NCI-H1694 (cell line): ENCODE measurements at regions not wholly inside any gene's neighbourhood (a gene's known extent, or its start where the extent isn't known, plus 50 kb on each side); places are given as distances from the start of the nearest gene placed in this dataset.
"Not testable (repeated sequence)": the region's sequence is repeated elsewhere in the genome, so short reads cannot be mapped to it uniquely, and the experiment has no call there.

Experiments
- DNase-seq: peaks from one replicate; lab custom pipeline; 2025; lab: John Stamatoyannopoulos, UW

DNA sequence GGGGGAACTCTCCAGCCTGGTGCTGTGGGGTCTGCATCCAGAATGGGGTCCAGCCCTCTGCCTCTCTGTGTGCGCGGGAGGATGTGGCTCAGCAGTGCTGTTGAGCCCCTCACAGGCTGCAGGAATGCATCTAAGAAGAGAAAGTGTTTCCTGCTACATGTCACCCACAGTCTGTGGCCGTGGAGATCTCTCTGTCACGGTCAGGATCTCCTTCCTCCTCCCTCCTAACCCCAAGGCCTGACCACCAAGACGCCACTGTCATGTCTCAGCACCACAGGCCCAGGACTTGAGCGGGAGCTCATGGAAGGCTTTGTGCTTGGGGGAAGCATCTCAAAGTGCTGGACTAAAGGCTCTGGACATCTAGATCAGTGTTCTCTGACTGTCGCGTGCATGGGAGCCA, 90.1 kb downstream of the SREK1 start:
- DNase-seq, result no peak

DNA sequence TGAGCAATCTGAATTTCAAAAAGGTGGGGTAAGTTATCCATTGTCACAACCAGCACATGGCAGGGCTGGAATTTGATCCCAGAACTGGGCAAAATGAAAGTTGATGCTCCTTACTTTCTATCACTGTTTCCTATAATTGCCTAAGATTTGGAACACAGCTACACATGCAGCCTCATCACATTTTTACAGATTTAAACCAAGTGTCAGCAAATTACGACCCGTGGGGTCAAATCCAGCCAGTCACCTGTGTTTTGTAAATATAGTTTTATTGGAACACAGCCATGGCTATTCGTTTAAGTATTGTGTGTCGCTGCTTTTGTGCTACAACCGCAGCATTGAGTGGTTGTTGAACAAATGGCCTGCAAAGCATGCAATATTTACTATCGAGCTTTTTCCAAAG, 94.3 kb downstream of the SREK1 start:
- DNase-seq, result no peak

DNA sequence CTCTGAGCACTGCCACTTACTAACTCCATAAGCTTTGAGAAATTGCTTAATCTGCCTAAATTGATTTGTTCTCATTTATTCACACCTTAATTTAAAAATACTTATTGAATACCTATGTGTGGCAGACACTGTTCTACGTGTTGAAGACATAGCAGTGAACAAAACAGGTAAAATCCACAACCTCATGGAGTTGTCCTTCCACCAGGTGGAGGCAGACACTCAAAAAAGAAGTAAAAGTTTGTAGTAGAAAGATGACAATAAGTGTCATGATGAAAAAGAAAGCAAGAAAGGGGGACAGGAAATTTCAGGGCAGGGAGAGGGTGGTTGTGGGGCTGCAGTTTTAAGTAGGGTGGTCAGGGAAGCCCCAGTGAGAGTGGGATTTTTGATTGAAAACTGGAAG, 94.9 kb downstream of the SREK1 start:
- peak; percentile 5 for DNase-seq

DNA sequence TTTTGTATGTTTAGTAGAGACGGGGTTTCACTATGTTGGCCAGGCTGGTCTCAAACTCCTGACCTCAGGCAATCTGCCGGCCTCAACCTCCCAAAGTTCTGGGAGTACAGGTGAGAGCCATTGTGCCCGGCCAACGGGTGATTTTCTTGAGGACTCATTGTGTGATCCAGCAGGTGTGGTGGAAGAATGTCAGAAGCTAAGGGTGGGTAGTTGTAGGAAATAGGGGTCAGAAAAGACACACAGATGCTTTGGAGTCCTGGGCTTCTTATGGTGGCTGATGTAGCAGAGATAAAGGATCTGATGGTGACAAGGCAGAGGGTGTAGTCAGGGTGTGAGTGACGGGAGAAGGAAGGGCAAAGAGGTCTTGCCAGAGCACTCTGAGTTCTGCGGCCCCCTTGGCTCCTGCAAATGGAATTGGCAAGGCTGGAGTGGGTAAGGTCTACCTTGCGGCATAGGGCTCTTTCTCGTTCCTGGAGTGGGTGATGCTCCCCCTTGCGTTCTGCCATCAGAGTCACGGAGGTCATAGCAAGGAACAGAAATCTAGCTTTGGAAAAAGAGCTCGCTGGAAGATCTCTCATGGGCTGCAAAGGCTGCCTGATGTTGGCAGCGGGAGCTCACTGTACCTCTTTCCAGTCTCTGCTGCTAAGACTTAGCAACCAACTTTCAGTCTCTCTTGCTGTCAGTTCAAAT, 97.2 kb downstream of the SREK1 start:
- DNase-seq, result no peak

DNA sequence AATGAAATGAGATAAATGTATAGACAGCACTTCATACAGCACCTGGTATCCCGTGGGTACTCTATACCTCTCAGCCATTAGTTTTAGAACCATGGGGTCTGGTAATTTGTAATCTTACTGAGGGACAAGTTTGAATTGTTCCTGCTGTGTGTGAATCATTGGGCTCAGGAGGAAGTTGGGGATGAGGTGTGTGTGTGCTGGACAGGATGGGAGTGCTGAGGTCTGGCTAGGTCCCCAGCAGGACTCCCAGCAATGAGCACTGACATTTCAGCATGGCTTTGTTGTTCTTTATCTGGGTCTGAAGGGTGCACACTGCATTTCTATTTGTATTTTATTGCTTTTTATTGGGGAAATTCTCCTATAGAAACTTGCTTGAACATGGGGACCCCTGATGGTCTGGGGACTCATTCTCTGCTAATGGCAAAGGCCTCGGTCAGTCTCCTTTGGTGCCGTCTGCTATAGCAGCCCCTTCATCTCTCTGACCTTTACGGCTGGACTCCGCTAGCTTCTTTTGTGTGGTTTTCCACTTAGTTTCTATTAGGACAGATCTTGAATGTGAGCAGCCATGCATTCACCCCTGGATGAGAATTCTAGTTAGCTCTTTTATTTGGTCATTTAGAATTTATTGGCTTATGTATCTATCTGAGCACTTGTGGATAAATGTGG, 98.1 kb downstream of the SREK1 start:
- DNase-seq, result no peak

DNA sequence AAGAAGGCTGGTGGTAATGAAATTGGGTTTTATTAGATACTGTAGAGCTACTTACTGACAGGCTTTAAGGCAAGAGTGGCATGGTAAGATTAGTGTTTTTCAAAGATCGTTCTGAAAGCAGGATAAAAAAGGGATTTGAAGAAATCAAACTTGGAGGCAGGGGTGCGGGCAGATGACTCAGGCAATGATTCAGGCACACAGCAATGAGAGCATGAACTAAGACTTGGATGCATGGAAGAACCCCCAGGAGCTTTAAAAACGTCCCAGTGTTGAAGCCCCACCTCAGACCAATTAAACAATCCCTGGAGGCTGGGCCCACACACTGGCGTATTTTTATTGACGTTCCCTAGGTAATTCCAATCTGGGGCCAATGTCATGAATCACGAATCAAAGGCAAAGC, 102.5 kb downstream of the SREK1 start:
- no peak for DNase-seq

DNA sequence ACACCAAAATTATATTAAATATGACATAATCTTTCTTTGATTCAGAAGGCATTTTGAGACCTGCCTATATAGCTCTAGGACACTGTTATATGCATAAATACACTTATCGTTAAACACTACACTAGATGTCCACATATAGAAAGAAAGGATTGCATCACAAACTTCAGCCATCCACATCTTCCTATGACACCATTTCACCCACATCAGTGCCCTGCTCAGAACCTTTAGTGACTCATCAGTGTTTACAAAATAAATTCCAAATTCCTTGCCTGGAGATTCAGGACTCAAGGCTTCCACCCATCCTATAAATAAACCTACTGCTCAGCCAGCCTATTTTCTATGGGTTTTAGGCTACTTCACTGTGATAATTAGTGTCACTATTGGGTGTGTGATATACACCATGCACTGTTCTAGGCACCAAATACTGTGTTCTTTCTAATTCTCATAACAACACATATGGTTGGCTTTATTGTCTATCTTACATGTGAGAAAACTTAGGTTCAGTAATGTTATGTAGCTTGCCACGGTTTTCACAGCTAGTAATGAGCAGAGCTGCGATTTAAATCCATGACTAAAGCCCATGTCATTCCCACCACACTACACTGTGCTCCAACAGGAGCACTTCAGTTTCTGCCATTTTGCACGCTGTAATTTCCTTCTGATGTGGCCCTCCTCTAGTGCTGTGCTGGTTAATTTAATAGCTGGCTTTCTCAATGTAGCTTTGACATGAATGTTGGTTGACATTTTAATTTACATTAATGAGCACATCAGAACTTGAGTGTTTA, 103.3 kb downstream of the SREK1 start:
- DNase-seq, result no peak

DNA sequence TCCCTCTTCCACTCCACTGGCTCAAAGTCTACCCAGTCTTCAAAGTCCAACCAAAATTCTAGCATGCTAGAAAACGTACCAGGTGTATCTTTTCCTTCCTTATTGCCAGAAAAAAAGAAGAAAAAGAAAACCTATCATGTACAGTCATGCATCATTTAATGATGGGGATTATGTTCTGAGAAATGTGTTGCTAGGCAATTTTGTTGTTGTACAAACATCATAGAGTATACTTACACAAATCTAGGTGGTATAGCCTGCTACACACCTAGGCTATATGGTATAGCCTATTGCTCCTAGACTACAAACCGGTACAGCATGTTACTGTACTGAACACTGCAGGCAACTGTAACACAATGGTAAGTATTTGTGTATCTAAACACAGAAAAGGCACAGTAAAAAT, 104.8 kb downstream of the SREK1 start:
- DNase-seq, result no peak

DNA sequence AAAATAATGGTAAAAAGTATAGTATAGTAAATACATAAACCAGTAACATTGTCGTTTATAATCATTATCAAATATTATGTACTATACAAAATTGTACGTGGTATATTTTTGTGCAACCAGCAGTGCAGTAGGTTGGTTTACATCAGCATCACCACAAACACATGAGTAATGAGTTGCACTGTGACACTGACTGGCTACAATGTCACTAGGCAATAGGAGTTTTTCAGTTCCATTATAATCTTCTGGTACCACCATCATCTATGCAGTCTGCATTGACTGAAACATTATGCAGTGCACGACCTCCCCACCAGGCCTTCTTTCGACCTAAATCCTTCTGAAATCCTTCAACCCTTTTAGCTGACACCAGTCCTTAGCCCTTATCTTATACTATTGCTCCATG, 105.8 kb downstream of the SREK1 start:
- DNase-seq, result no peak

DNA sequence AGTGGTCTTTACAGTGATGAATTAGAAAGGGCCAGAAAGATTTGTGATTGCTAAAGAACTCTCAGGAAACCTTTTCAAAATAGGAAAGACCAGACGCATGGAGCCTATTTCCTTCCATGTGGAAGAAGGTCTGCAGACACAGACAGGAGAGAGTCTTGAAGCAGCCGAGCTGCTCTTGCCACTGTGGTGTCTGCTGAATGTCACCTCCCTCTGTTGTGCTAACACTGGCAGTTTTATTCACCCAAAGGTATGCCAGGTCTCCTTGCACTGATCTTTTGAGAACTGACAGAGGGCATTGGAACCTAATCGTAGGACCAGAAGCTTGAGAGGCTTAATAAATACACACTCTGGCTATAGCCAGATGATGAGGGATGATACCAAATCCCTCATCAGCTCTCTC, 108.7 kb downstream of the SREK1 start:
- DNase-seq, result no peak

DNA sequence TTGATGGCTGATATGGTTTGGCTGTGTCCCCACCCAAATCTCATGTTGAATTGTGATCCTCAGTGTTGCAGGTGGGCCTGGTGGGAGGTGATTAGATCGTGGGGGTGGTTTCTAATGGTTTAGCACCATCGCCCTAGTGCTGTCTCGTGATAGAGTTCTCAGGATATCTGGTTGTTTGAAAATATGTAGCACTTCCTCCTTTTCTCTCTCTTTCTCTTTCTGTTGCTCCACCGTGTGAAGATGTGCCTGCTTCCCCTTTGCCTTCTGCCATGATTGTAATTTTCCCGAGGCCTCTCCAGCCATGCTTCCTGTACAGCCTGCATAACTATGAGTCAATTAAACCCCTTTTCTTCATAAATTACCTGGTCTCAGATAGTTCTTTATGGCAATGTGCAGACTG, 111.6 kb downstream of the SREK1 start:
- no peak for DNase-seq

DNA sequence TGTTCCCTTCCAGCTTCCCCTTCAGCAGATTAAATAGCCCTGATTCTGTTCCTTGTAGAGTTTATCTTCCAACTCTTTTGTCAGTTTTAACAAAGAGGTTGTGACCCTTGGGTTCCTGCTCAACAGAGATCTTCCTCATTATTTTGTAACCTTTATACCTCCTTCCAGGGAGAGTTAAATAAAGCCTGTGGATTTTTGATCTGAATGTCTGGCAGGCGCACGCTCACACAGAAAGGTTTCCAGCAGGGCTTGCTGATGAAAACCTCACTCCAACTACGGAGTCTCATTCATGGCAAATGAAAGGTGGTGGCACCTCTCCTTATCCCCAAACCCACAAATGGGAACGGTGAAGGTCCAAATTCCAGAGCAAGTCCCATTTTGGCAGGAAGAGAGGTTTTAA, 129.0 kb downstream of the SREK1 start:
- DNase-seq, result no peak

DNA sequence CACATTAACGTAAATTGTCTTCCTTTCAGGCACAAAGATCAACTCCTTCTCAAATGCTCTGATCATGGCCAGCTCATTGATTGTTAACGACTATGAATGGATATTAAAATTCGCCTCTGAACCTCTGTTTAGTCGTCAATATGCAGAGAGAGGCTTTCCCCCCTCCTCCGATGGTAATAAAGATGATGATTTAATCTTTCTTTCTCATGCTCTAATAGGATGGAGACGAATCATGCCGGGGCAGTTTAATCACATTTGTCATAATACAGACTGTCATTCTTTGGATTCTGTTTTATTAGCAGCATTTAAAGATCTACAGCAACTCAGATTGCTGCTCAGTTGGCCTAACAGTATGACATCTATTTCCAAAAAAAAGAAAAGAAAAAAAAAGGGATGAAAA, 132.9 kb downstream of the SREK1 start:
- DNase-seq, result no peak

DNA sequence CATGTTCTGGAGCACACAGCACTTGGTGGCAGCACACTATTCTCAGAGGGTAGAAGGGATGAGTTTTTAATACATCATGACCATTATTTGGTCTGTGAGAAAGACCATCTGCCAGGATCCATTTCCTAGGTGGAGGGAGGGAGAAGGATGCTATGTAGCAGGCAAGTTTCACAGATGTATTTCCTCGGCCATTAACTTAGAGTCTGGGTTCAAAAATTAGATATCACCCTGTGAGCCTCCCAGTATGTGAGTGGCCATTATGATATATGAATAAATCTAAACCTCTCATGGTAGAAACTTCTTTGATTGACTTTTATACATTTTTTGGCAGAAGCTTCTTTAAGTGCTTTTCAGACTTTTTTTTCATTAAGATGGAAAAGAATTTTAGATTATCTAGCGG, 133.9 kb downstream of the SREK1 start:
- DNase-seq, result no peak

DNA sequence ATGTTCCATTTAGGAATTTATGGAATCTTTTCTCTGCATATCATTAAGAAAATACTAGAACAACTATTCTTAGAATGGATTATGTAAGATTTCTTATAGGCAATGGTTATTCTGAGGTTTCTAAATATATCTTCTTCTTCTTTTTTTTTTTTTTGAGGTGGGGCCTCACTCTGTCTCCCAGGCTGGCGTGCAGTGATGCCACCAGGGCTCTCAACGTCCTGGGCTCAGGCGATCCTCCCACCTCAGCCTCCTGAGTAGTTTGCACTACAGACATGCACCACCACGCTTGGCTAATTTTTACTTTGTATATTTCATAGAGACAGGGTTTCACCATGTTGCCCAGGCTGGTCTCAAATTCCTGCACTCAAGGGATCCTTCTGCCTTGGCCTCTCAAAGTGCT, 137.2 kb downstream of the SREK1 start:
- DNase-seq, result no peak

DNA sequence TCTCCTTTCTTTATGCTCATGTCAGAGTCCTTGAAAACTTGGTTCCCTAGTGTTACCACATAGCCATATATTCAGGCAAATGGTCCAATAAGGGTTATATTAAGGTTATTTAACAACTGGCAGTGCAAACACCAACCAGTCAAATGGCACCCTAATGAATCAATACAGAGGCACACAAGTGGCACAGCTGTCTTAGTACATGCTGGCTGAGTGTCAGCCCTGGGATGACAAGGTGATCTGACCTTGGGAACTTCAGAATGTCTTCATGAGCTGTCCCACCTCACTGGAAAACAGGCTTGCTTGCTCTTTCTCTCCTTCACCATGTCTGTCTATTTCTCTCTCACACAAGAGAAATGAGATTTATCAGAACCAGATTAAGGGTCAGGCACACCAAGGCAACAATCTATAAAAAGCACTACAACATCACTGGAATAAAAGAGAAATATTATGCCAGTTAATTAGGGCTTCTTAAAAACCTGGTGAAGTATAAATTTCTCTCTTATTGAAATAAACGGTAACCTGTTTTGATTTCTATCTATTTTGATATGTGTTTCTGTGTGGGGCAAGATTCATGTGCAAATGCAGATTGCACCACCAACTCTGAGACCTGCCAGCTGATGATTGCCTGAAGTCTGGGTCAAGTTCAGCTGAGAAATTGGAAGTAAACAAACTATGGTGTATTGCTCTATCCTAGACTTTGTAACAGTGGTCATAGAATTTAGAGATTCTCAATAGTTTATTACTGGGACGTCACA, 140.7 kb downstream of the SREK1 start:
- no peak for DNase-seq

DNA sequence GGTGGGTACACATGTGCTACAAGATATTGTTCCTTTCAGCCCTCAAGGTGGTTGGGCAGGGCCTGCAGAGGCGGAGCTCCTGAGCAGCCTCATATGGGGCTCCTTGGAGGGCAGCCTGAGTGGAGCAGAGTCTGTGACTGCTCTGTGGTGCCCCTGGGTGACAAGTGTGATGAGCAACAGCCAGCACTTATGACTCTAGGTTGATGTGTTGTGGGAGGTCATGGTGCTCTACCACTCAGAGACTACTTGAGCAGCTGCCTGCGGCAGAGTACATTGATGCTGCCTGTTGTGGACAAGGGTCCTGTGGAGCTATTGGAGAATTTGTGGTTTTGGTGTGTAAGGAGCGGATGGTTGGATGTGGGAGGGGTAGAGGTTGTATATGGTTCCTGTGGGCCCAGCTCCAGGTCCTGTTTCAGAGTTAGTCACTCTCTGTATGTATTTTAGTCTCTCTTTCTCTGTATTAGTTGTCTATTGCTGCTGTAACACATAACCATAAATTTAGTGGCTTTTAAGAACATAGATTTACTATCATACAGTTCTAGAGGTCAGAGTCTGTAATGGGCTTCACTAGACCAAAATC, 141.3 kb downstream of the SREK1 start:
- no peak for DNase-seq

DNA sequence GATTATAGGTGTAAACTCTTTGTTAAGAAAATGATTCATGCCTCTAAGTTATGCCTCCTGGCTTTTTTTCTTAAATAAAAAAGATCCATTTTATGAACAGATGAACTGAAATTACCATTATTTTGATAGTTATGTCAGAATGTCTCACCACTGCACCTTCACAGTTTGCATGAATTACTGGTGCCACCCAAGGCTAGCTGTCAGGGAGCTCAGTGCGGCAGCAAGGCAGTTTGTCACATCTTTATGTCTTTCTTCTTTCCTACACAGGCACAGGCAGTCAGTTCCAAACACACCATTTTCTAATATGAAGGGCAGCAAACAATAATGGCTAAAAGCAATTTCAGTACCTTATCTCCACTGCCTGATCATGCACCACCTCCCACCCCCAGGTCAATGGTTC, 147.7 kb downstream of the SREK1 start:
- no peak for DNase-seq

DNA sequence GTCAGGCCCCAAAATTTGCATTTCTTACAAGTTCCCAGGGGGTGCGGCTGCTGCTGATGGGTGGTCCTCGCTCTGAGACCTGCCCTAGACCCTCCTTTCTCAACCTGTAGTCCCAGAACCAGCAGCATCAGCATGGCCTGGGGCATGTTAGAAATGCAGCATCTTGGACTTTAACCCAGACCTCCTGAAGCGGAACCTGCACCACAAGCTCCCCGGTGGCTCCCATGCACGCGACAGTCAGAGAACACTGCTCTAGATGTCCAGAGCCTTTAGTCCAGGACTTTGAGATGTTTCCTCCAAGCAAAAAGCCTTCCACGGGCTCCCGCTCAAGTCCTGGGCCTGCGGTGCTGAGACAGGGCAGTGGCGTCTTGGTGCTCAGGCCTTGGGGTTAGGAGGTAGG, 149.8 kb downstream of the SREK1 start:
- DNase-seq, result not testable (repeated sequence)

DNA sequence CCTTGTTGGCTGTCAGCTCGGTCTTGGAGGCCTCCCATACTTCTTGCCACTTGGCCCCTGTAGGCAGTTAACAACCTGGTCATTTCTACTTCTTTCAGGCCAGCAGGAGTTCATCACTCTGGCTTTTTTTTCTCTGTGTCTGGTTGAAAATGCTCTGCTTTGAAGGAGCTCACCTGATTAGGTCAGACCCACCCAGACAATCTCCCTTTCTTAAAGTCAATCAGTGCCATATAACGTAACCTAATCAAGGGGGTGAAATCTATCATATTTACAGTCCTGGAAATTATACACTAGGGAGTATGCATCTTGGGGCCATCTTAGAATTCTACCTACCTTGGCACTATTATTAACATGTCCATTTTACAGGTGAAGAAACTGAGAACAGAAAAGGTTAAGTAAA, 155.4 kb downstream of the SREK1 start:
- no peak for DNase-seq

DNA sequence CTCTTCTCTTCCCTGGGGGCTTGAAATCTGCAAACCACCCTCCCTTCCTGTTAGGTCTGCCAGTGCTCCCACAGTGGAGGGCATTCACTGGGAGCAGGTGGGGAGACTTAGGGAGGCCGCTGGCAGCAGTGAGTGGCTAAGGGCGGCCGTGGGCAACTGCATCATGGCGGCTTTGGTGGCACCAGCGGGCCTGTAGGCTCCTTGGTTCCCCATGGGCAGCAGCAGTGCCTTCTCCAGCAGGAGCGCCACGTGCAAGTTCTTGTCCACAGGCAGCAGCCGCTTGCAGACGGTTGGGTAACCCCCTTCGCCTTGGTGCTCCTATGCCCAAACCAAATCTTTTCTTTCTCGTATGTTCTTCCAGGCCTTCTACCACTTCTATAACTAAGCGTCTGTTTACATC, 158.2 kb downstream of the SREK1 start:
- DNase-seq, result no peak
